Activated B cell treated with CpG ODN at 0.5 μM for 24 hours (primary cell): ENCODE measurements at regions not wholly inside any gene's neighbourhood (a gene's known extent, or its start where the extent isn't known, plus 50 kb on each side); places are given as distances from the start of the nearest gene placed in this dataset.

ENCODE experiments used
- ATAC-seq: fragments of 200-7000 bp; cut with Tn5 transposase; one replicate; pipeline ENCODE4 v1.10.0; 2021; ENCODE audit warnings: low read depth, mild to moderate bottlenecking, moderate library complexity
- CTCF ChIA-PET: fragments of 350-600 bp; sonication (Branson Sonifier 250); formaldehyde crosslinking; loops from one replicate; lab custom pipeline; 2021; ENCODE audit warnings: antibody characterized with exemption; lab: Charles Lee
- POLR2A ChIA-PET: fragments of 350-600 bp; sonication (Branson Sonifier 250); formaldehyde crosslinking; loops from one replicate; lab custom pipeline; 2021; ENCODE audit warnings: antibody characterized with exemption; lab: Charles Lee
- DNase-seq: peaks from one replicate; pipeline ENCODE4 v3.0.0; 2022
- H3K27ac Mint-ChIP-seq: one replicate; pipeline ENCODE4 v1.8.0; 2020; ENCODE audit warnings: mixed read lengths
- H3K27me3 Mint-ChIP-seq: one replicate; pipeline ENCODE4 v1.8.0; 2021; ENCODE audit warnings: mixed read lengths
- H3K36me3 Mint-ChIP-seq: one replicate; pipeline ENCODE4 v1.8.0; 2021; ENCODE audit warnings: low read depth, mixed read lengths
- H3K4me1 Mint-ChIP-seq: one replicate; pipeline ENCODE4 v1.8.0; 2021; ENCODE audit warnings: mixed read lengths
- H3K4me3 Mint-ChIP-seq: one replicate; pipeline ENCODE4 v1.8.0; 2020; ENCODE audit warnings: mild to moderate bottlenecking, mixed read lengths
- H3K9me3 Mint-ChIP-seq: one replicate; pipeline ENCODE4 v1.8.0; 2020; ENCODE audit warnings: mixed read lengths
- intact Hi-C: fragments of 100-400 bp; cut with micrococcal nuclease; formaldehyde crosslinking; loops from one replicate; pipeline ENCODE4 v1.15.1; 2024
- TF ChIP-seq, protein P1 (sequence below): fragments of 200-600 bp; IDR thresholded peaks from one replicate; pipeline ENCODE4 v1.8.0; 2022; ENCODE audit warnings: antibody characterized with exemption, mild to moderate bottlenecking

DNA sequence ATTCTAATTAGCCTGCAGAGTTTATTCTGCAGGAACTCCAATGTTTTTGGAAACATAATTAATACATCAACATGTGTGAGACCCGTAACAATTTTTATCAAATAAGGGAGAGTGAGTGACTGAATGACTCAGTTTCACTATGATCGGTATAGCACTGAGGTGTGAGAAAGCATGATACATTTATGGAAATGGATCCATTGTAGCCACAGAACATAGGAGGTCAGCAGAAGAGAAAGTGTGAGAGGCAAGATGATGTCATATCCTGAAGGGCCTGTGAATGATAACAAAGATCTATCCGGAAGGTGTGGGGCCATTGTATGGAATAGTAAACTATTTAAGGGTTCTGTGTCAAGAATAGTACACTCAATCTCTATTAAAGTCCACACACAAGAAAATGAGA, 1406.1 kb upstream of the TENM4 start:
- no peak for ATAC-seq
- CTCF ChIA-PET, result no interaction called here

DNA sequence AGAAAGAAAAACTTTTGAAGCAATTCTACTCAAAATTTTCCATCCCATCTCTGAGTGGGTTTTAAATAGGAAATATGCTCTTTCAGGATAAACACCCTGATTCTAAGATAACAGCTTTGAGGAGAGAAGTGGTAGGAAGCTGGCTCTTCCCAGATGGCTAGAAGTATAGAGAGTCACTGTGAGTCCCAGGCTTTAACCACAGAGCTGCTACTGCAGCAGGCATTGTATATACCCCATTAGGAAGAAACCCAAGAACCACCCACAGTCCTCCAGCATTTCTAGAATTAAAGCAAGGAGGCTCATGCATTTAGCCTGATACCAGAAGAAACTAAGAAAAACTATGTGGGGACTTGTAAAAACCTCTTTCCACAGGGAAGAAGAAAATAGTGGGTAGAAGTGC, 1405.6 kb upstream of the TENM4 start:
- H3K27me3 Mint-ChIP-seq, result no peaks in the 10 kb centered on the region
- no peak overlapping the region for H3K4me3 Mint-ChIP-seq
- no peak overlapping the region for H3K27ac Mint-ChIP-seq
- H3K9me3 Mint-ChIP-seq, result no peaks in the 10 kb centered on the region
- intact Hi-C loops, result no loop called here
- no peak for DNase-seq
- ChIA-PET POLR2A (no interaction called here), CTCF (no interaction called here)
- TF ChIP-seq, protein P1, sequence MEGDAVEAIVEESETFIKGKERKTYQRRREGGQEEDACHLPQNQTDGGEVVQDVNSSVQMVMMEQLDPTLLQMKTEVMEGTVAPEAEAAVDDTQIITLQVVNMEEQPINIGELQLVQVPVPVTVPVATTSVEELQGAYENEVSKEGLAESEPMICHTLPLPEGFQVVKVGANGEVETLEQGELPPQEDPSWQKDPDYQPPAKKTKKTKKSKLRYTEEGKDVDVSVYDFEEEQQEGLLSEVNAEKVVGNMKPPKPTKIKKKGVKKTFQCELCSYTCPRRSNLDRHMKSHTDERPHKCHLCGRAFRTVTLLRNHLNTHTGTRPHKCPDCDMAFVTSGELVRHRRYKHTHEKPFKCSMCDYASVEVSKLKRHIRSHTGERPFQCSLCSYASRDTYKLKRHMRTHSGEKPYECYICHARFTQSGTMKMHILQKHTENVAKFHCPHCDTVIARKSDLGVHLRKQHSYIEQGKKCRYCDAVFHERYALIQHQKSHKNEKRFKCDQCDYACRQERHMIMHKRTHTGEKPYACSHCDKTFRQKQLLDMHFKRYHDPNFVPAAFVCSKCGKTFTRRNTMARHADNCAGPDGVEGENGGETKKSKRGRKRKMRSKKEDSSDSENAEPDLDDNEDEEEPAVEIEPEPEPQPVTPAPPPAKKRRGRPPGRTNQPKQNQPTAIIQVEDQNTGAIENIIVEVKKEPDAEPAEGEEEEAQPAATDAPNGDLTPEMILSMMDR, result no peak
- H3K4me1 Mint-ChIP-seq, result no peaks in the 10 kb centered on the region
- no peak for ATAC-seq
- no peaks in the 10 kb centered on the region for H3K36me3 Mint-ChIP-seq

More for the DNA sequence above, 1406.1 kb upstream of the TENM4 start:
- intact Hi-C loops, result no loop called here
- DNase-seq, result no peak
- Mint-ChIP-seq H3K4me3 (no peak overlapping the region), H3K4me1 (no peaks in the 10 kb centered on the region), H3K9me3 (no peaks in the 10 kb centered on the region), H3K27me3 (no peaks in the 10 kb centered on the region), H3K36me3 (no peaks in the 10 kb centered on the region), H3K27ac (no peak overlapping the region)
- TF ChIP-seq, protein P1, result no peak
- POLR2A ChIA-PET, result no interaction called here

DNA sequence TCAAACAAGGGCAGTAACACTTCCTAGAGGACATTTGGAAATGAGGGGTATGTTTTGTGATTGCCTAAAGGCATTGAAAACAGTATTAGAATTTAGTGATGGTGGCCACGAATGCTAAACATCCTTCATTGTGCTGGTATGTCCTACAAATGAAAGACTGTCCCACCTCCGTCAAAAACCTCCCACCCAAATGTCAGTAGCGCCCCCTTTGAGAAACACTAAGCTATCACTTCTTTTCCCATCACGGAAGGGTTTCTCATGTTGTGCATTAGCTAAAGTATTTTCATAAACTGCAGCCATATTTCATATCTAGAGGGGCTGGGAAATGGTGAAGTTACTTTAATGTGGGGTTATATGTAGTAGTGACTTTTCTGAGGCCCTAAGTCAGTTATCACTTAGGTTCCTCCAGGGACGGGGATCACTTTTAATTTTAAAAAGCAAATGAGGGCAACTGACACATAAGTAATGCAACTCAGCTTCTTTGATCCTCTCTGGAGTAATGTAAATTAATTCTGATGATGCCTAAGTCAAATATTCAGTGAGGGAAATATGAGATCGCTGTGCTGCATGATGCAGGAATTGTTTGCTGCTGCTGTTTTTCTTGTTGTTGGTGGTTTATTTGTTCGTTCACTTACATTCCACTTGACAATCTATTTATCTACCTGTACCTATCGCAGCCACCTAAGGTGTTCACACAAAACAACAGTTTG, 1403.4 kb upstream of the TENM4 start:
- Mint-ChIP-seq H3K9me3 (no peaks in the 10 kb centered on the region), H3K27me3 (no peaks in the 10 kb centered on the region), H3K4me3 (no peak overlapping the region), H3K36me3 (no peaks in the 10 kb centered on the region), H3K27ac (no peak overlapping the region), H3K4me1 (no peaks in the 10 kb centered on the region)
- CTCF ChIA-PET, result no interaction called here
- POLR2A ChIA-PET, result no interaction called here
- DNase-seq (no peak), ATAC-seq (no peak)
- TF ChIP-seq, protein P1, result no peak
- intact Hi-C loops, result no loop called here

DNA sequence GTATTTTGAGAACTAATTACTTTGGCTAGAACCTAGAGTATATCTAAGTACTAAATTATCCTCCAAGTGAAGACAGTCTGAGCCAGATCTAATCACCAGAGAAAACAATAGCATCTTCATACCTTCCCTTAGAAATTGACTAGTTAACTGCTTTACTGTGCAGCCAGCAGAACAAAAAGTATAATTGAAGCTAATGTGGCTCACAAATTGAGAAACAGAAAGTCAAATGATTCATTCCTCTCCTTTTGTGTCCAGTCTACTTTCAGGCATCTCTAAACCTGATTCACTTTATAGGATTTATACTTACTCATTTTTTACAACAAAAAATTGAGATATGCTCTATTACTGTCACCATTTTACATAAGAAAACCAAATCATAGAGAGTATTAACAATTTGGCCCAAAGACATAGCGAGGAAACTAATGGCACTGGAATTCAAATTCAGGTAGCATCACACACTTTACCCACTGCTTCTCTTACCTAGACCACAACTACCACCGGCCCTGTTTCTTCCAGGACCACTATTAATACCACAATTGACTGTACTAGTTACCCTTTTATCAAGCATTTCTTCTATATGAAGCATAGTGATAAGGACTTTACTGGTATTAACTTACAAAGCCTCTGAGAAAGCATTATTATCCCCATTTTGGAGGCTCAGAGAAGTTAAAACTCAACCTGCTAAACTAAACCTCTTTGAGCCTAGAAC, 1402.6 kb upstream of the TENM4 start:
- DNase-seq, result no peak
- CTCF ChIA-PET, result no interaction called here
- POLR2A ChIA-PET, result no interaction called here
- Mint-ChIP-seq H3K36me3 (no peaks in the 10 kb centered on the region), H3K4me3 (no peak overlapping the region), H3K27ac (no peak overlapping the region), H3K27me3 (no peaks in the 10 kb centered on the region), H3K9me3 (no peaks in the 10 kb centered on the region), H3K4me1 (no peaks in the 10 kb centered on the region)
- no peak for ATAC-seq
- TF ChIP-seq, protein P1, result no peak
- intact Hi-C loops, result no loop called here

DNA sequence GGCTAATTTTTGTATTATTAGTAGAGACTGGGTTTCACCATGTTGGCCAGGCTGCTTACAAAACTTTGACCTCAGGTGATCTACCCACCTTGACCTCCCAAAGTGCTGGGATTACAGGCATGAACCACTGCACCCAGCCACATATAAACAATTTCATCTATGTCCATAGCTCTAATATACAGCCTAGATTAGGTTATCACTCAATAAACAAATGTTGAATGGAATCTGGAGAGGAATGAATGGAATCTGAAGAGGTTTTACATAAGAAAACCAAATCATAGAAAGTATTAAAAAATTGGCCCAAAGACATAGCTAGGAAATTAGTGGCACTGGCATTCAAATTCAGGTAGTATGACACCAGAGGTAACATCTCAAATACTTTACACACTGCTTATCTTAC, 1401.4 kb upstream of the TENM4 start:
- DNase-seq (no peak), ATAC-seq (no peak)
- ChIA-PET CTCF (no interaction called here), POLR2A (no interaction called here)
- intact Hi-C loops, result no loop called here
- no peak overlapping the region for H3K4me3 Mint-ChIP-seq
- H3K9me3 Mint-ChIP-seq, result no peaks in the 10 kb centered on the region
- no peaks in the 10 kb centered on the region for H3K27me3 Mint-ChIP-seq
- TF ChIP-seq, protein P1, result no peak
- H3K36me3 Mint-ChIP-seq, result no peaks in the 10 kb centered on the region
- no peak overlapping the region for H3K27ac Mint-ChIP-seq
- no peaks in the 10 kb centered on the region for H3K4me1 Mint-ChIP-seq
